ENCODE measurements at regions not wholly inside any gene's neighbourhood (a gene's known extent, or its start where the extent isn't known, plus 50 kb on each side); places are given as distances from the start of the nearest gene placed in this dataset.

GRCh38 chr10:130263289-130263688, 127.1 kb downstream of the GLRX3 start:
- TF ChIP-seq GABPA (IDR thresholded peaks at IDR 0.05; ENCODE audit: low read depth) (no peak), CTCF (IDR thresholded peaks at IDR 0.05; ENCODE audit: insufficient read depth, low read length) (no peak), POLR2AphosphoS5 (IDR thresholded peaks at IDR 0.05; ENCODE audit: low read depth) (no peak), REST (IDR thresholded peaks at IDR 0.05; ENCODE audit: insufficient replicate concordance, low read depth) (no peak)
